Loucy (cell line): ENCODE measurements at regions not wholly inside any gene's neighbourhood (a gene's known extent, or its start where the extent isn't known, plus 50 kb on each side); places are given as distances from the start of the nearest gene placed in this dataset.
A peak's percentile ranks its signal among the peaks of the same experiment; 100 is the strongest.

Experiments
- H2AFZ ChIP-seq: fragments of 200-600 bp; sonication (generic); 2 replicates; pipeline ENCODE4 v1.6.0; 2016; ENCODE audit warnings: antibody characterized with exemption, mild to moderate bottlenecking, low read length, moderate library complexity
- H3F3A ChIP-seq: fragments of 200-600 bp; 2 replicates; pipeline ENCODE4 v1.6.0; 2016; ENCODE audit warnings: antibody characterized with exemption, low read depth, mild to moderate bottlenecking
- H3K27me3 ChIP-seq: fragments of 200-600 bp; sonication (generic); 2 replicates; pipeline ENCODE4 v1.6.1; 2014; ENCODE audit warnings: low read length, mild to moderate bottlenecking; ENCODE audit not compliant: insufficient read depth, poor library complexity, severe bottlenecking
- H3K36me3 ChIP-seq: fragments of 200-600 bp; sonication (generic); 2 replicates; pipeline ENCODE4 v1.6.1; 2016; ENCODE audit warnings: low read length; ENCODE audit not compliant: insufficient read depth
- H3K4me1 ChIP-seq: fragments of 200-600 bp; sonication (generic); 2 replicates; pipeline ENCODE4 v1.5.1; 2014; ENCODE audit warnings: low read length, mild to moderate bottlenecking; ENCODE audit not compliant: insufficient read depth, poor library complexity, severe bottlenecking
- H3K4me2 ChIP-seq: fragments of 200-600 bp; sonication (generic); 2 replicates; pipeline ENCODE4 v1.6.0; 2014; ENCODE audit warnings: antibody characterized with exemption, low read length, low read depth, mild to moderate bottlenecking; ENCODE audit not compliant: poor library complexity, severe bottlenecking
- H3K4me3 ChIP-seq: fragments of 200-600 bp; sonication (generic); 2 replicates; pipeline ENCODE4 v1.5.1; 2014; ENCODE audit warnings: low read length, mild to moderate bottlenecking, mixed read lengths; ENCODE audit not compliant: poor library complexity, severe bottlenecking
- H3K79me2 ChIP-seq: fragments of 200-600 bp; sonication (generic); 2 replicates; pipeline ENCODE4 v1.6.1; 2014; ENCODE audit warnings: low read length; ENCODE audit not compliant: insufficient read depth
- H3K9ac ChIP-seq: fragments of 200-600 bp; sonication (generic); 2 replicates; pipeline ENCODE4 v1.6.0; 2014; ENCODE audit warnings: mild to moderate bottlenecking, low read depth, low read length, moderate library complexity; ENCODE audit not compliant: poor library complexity, severe bottlenecking
- H3K9me2 ChIP-seq: fragments of 200-600 bp; sonication (generic); replicated peaks from 2 replicates; pipeline ENCODE4 v1.6.1; 2016; ENCODE audit warnings: low read depth, low read length, mixed read lengths
- H3K9me3 ChIP-seq: fragments of 200-600 bp; sonication (generic); 2 replicates; pipeline ENCODE4 v1.6.1; 2014; ENCODE audit warnings: mild to moderate bottlenecking, antibody characterized with exemption, low read length, low read depth; ENCODE audit not compliant: insufficient read depth
- H4K20me1 ChIP-seq: fragments of 200-600 bp; sonication (generic); 2 replicates; pipeline ENCODE4 v1.6.0; 2014; ENCODE audit warnings: antibody characterized with exemption, low read length, mild to moderate bottlenecking; ENCODE audit not compliant: insufficient read depth, poor library complexity, severe bottlenecking
- CTCF ChIP-seq: fragments of 200-600 bp; sonication (generic); conservative IDR thresholded peaks from 2 replicates; pipeline ENCODE4 v1.5.1; 2014; ENCODE audit warnings: mild to moderate bottlenecking, antibody characterized with exemption, low read length
- EZH2phosphoT487 ChIP-seq: fragments of 200-600 bp; IDR thresholded peaks from 2 replicates; pipeline ENCODE4 v1.6.1; 2018; ENCODE audit warnings: antibody characterized with exemption, mild to moderate bottlenecking, moderate library complexity, borderline replicate concordance

GRCh38 chr13:29936051-29936813, 85.8 kb upstream of the UBL3 start:
- H3K4me3 ChIP-seq, result no peak overlapping the region
- TF ChIP-seq EZH2phosphoT487 (no peak), CTCF (no peak)
- H4K20me1 ChIP-seq, result no peaks in the 10 kb centered on the region
- H3K27me3 ChIP-seq, result no peaks in the 10 kb centered on the region
- no peak overlapping the region for H2AFZ ChIP-seq
- no peaks in the 10 kb centered on the region for H3K9me3 ChIP-seq
- no peaks in the 10 kb centered on the region for H3K36me3 ChIP-seq
- H3K79me2 ChIP-seq, result no peaks in the 10 kb centered on the region
- no peaks in the 10 kb centered on the region for H3F3A ChIP-seq
- peak overlapping the region; percentile 30 for H3K4me2 ChIP-seq
- H3K9me2 ChIP-seq, result no peaks in the 10 kb centered on the region
- H3K9ac ChIP-seq, result no peak overlapping the region
- H3K4me1 ChIP-seq, result peaks cover 7% of the 10 kb centered on the region

GRCh38 chr13:29935309-29935981, 85.0 kb upstream of the UBL3 start:
- Histone ChIP-seq H3F3A (no peaks in the 10 kb centered on the region), H3K4me1 (peaks cover 7% of the 10 kb centered on the region), H3K79me2 (no peaks in the 10 kb centered on the region), H3K27me3 (no peaks in the 10 kb centered on the region), H3K4me3 (no peak overlapping the region), H4K20me1 (no peaks in the 10 kb centered on the region), H3K9ac (no peak overlapping the region), H3K9me2 (no peaks in the 10 kb centered on the region), H3K36me3 (no peaks in the 10 kb centered on the region), H3K9me3 (no peaks in the 10 kb centered on the region), H2AFZ (no peak overlapping the region), H3K4me2 (peak overlapping the region; percentile 30)
- TF ChIP-seq CTCF, result no peak
- no peak for TF ChIP-seq EZH2phosphoT487

GRCh38 chr13:29934531-29935308, 84.3 kb upstream of the UBL3 start:
- Histone ChIP-seq H2AFZ (no peak overlapping the region), H3K9me3 (no peaks in the 10 kb centered on the region), H3K79me2 (no peaks in the 10 kb centered on the region), H3K9me2 (no peaks in the 10 kb centered on the region), H3K4me1 (peaks cover 7% of the 10 kb centered on the region), H3F3A (no peaks in the 10 kb centered on the region), H3K36me3 (no peaks in the 10 kb centered on the region), H3K27me3 (no peaks in the 10 kb centered on the region), H4K20me1 (no peaks in the 10 kb centered on the region), H3K4me3 (no peak overlapping the region), H3K9ac (no peak overlapping the region), H3K4me2 (no peak overlapping the region)
- no peak for TF ChIP-seq CTCF
- TF ChIP-seq EZH2phosphoT487, result no peak
